GOT3 (cell line): ENCODE measurements at regions not wholly inside any gene's neighbourhood (a gene's known extent, or its start where the extent isn't known, plus 50 kb on each side); places are given as distances from the start of the nearest gene placed in this dataset.

Source experiments
- DNase-seq: peaks from one replicate; lab custom pipeline; 2025; ENCODE audit warnings: mixed read lengths; lab: John Stamatoyannopoulos, UW

DNA sequence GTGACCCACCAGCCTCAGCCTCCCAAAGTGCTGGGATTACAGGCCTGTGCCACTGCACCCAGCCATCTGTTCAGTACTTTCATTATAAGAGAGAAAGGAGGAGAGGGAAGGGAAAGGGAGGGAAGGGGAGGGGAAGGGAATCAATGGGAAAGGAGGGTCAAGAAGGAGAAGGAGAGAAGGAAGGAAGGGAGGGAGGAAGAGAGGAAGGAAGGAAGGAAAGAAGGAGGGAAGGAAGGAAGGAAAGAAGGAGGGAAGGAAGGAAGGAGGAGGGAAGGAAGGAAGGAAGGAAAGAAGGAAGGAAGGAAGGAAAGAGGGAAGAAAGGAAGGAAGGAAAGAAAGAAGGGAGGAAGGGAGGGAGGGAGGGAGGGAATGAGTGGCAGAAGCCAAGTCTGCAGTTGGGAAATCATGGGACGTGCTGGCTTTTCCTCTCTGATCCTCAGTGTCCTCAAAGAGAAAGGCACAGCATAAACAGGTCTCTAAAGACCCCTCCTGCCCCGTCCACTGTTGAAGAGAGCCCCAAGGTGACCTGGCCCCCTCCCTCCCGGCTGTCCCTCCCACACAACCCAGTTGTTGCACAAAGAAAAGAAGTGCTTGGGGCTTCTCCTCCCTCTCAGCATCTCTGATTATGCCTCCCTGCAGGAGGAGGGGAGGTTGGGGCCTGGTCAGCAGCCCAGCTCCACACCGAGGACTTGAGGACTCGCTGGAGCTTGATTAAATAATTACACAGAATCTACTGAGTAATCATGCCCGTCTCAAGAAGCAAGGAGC is 69.1 kb upstream of the TOP1 start:
- DNase-seq: no peak

- DNase-seq: no peak
These were observed 68.5 kb upstream of the TOP1 start for GRCh38 chr20:40960101-40960500.

- no peak for DNase-seq
These were observed 68.1 kb upstream of the TOP1 start for GRCh38 chr20:40960521-40960956.

- DNase-seq: no peak
These were observed 67.4 kb upstream of the TOP1 start for GRCh38 chr20:40961176-40961575.

DNA sequence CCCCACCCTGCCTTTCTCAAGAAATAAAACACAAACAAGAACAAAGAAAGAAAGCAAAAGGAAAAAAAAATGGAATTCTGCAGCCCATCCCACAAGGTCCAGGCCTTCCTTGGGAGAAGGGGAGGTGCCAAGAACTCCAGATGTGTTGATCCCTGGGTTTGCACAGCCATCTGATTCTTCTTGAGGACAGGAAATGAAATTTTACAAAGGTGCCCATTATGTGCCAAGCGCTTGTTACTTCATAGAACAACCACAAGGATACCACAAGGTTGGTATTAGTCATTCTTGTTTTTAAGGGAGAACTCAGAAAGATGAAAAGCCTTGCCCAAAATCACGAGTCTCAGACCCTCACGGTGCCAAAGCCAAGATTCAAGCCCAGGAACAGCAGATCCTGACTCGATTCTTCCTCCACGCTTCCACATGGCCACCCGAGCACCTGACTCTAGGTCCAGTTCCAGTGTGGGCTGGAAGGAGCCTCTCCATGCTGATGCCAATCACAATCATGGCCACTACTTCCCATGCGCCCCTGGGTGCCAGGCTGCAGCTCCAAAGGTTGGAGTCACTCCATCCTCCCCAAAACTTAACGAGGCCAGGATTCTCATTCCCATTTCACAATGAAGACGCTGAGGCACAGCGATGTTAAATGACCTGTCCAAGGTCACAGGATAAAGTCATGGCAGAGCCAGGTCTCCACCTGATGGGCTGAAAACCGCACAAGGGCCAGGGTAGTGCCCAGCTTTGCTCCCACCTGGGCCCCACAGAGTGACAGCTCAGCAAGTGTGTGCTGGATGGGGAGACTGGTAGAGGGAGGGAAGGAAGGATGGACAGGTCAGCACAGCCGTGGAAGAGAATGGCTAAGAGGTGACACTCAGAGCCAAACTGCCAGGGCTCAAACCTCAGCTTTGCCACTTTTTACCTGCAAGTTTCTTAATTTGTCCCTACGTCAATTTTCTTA is 66.7 kb upstream of the TOP1 start:
- DNase-seq: no peak

DNA sequence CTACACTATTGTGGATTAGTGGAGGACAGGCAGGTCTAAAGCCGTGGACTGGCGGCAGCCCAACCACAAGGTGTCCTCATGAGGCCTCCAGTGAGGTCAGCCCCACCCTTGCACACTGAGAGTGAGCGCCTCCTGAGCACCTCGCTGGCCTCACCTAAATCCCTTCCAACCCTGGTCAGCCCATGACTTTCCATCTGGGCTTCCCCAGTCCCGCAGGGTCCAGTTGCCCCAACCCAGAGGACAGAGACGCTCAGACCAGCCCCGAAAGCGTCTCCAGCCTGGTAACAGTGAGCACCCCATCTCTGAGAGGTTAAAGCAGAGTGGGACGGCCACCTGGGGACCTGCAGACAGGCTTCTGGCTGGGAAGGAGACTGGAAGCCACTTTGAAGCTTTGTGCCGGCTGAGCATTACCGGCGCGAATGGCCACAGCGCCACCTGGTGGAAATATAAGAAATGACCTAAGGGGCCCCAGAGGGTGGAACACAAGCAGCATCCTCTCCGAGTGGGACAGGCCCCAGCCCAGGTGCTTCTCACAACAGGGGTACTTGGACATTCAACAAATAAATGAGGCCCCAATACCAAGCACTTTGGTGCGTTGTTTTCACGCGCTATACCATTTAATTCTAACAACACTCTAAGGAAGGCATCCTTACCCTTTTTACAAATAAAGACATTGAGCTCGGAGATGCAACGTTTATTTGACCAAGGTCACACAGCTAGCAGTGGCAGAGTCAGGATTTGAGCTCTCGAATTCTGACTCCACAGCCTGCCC is 65.7 kb upstream of the TOP1 start:
- DNase-seq: peak; percentile 44

DNA sequence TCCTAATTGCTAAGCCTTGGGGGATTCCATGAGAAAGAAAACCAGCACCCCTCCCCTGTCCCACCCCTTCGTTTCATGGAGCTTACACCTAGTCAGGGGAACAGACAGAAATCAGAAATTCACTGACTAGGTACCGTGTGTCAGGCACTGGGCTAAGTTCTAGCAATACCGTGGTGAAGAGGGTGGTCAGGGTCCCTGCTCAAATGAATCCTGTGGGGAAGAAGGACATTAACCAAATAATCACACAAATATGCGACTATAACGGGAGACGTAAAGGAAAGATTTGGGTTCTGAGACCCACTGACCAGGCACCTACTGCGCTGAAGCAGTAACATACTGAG is 65.1 kb upstream of the TOP1 start:
- no peak for DNase-seq

DNA sequence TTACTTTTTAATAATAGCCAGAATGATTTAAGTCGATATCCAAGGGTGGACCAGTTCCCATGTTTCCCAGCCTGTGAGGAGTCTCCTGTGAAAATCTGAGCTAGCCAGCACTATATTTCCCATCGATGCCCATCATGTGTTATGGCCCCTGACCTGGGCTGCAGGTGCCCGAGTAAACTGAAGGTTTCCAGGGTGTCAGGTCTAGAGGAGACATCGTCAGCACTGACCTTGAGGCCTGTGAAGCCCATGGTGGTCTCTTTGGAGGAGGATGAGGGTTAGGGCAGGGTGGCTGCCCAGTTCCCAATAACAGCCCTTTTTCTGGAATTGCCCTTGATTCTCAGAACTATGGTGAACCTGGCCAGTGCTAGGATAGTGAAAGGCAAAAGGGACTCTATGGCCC is 63.0 kb upstream of the TOP1 start:
- no peak for DNase-seq

DNA sequence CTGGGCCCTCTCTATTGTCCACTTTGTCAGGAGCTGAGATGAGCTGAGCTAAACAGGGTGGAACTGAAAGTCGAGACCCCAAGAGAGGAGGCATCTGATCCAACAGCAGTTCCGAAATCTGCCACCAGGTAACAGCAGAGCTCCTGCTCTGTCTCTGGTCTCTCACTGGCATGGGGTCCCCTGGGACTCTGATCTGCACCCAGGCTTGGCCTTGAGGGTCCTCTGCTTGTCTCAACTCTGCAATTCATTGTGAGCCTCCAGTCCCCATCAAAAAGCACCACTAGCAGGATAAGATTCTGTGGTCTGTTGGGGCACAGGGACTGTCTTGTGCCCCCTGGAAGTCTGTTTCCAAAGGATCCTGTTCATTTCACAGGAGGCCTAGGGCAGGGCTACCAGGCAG is 62.5 kb upstream of the TOP1 start:
- DNase-seq: no peak

- no peak for DNase-seq
These were observed 62.0 kb upstream of the TOP1 start for GRCh38 chr20:40966516-40967185.

GRCh38 chr20:40967700-40968099 is 60.9 kb upstream of the TOP1 start:
- DNase-seq: no peak

GRCh38 chr20:40968816-40969562 is 59.6 kb upstream of the TOP1 start:
- DNase-seq: peak; percentile 66

- DNase-seq: no peak
These were observed 58.4 kb upstream of the TOP1 start for GRCh38 chr20:40970218-40970617.

GRCh38 chr20:40977218-40977617 is 51.4 kb upstream of the TOP1 start:
- DNase-seq: no peak

DNA sequence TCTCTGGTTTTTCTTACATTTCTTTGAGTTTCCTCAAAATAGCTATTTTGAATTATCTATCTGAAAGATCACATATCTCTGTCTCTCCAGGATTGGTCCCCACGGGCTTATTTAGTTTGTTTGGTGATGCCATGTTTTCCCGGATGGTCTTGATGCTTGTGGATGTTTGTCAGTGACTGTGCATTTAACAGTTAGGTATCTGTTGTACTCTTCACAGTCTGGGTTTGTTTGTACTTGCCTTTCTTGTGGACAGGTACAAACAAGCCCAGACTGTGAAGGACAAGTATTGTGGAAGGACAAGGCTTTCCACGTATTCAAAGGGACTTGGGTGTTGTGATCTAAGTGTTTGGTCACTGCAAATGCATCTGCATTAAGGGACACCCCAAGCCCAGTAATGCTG is 49.9 kb upstream of the TOP1 start:
- no peak for DNase-seq
